ENCODE measurements at regions not wholly inside any gene's neighbourhood (a gene's known extent, or its start where the extent isn't known, plus 50 kb on each side); places are given as distances from the start of the nearest gene placed in this dataset.

- TF ChIP-seq POLR2A (IDR thresholded peaks at IDR 0.05; ENCODE audit: low read depth, low read length) (no peak), USF2 (IDR thresholded peaks at IDR 0.05; ENCODE audit: low read depth, low read length) (no peak), CEBPB (IDR thresholded peaks at IDR 0.05; ENCODE audit: low read depth, low read length) (no peak)
- TF ChIP-seq, protein P1, sequence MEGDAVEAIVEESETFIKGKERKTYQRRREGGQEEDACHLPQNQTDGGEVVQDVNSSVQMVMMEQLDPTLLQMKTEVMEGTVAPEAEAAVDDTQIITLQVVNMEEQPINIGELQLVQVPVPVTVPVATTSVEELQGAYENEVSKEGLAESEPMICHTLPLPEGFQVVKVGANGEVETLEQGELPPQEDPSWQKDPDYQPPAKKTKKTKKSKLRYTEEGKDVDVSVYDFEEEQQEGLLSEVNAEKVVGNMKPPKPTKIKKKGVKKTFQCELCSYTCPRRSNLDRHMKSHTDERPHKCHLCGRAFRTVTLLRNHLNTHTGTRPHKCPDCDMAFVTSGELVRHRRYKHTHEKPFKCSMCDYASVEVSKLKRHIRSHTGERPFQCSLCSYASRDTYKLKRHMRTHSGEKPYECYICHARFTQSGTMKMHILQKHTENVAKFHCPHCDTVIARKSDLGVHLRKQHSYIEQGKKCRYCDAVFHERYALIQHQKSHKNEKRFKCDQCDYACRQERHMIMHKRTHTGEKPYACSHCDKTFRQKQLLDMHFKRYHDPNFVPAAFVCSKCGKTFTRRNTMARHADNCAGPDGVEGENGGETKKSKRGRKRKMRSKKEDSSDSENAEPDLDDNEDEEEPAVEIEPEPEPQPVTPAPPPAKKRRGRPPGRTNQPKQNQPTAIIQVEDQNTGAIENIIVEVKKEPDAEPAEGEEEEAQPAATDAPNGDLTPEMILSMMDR (conservative IDR thresholded peaks at IDR 0.05; ENCODE audit: low read depth, low read length) = no peak
These were observed 957.7 kb upstream of the GYPC start for GRCh38 chr2:125698280-125698679.

Data from IMR-90 (cell line).